Renal cortex interstitium (tissue), 11 donors: ENCODE measurements at regions not wholly inside any gene's neighbourhood (a gene's known extent, or its start where the extent isn't known, plus 50 kb on each side); places are given as distances from the start of the nearest gene placed in this dataset.

Source experiments
- DNase-seq, 11 donors: peaks; one replicate each; pipeline ENCODE4 v3.0.0-alpha.2; 2013; ENCODE audit warnings: low read depth in 9 of 11, low spot score in 4 of 11; ENCODE audit errors: extremely low read depth in 1 of 11

GRCh38 chr1:56331207-56331891 is 248.0 kb downstream of the PLPP3 start:
- no peak for DNase-seq

- no peak for DNase-seq
These were observed 248.9 kb downstream of the PLPP3 start for GRCh38 chr1:56330391-56331026.

- no peak for DNase-seq
These were observed 249.4 kb downstream of the PLPP3 start for GRCh38 chr1:56329970-56330369.

- no peak for DNase-seq
These were observed 252.2 kb downstream of the PLPP3 start for GRCh38 chr1:56327195-56327594.

- no peak for DNase-seq
These were observed 253.3 kb downstream of the PLPP3 start for GRCh38 chr1:56326056-56326455.

GRCh38 chr1:56324504-56324903 is 254.9 kb downstream of the PLPP3 start:
- no peak for DNase-seq

GRCh38 chr1:56322211-56322610 is 257.2 kb downstream of the PLPP3 start:
- no peak for DNase-seq

- no peak for DNase-seq
These were observed 258.2 kb downstream of the PLPP3 start for GRCh38 chr1:56321150-56321490.

GRCh38 chr1:56320464-56321149 is 258.8 kb downstream of the PLPP3 start:
- DNase-seq, result no peak

- DNase-seq, result no peak
These were observed 261.6 kb downstream of the PLPP3 start for GRCh38 chr1:56317722-56318121.

GRCh38 chr1:56315293-56315942 is 263.9 kb downstream of the PLPP3 start:
- no peak for DNase-seq

- DNase-seq, result no peak
These were observed 265.8 kb downstream of the PLPP3 start for GRCh38 chr1:56313560-56313959.

GRCh38 chr1:56311766-56312165 is 267.6 kb downstream of the PLPP3 start:
- DNase-seq, result no peak

- no peak for DNase-seq
These were observed 268.4 kb downstream of the PLPP3 start for GRCh38 chr1:56310945-56311344.

- DNase-seq, result no peak
These were observed 270.3 kb downstream of the PLPP3 start for GRCh38 chr1:56309065-56309464.

- DNase-seq, result no peak
These were observed 274.4 kb downstream of the PLPP3 start for GRCh38 chr1:56304975-56305374.

- no peak for DNase-seq
These were observed 275.6 kb downstream of the PLPP3 start for GRCh38 chr1:56303805-56304204.

- DNase-seq, result no peak
These were observed 276.5 kb downstream of the PLPP3 start for GRCh38 chr1:56302878-56303277.

GRCh38 chr1:56301791-56302190 is 277.6 kb downstream of the PLPP3 start:
- no peak for DNase-seq

- DNase-seq, result no peak
These were observed 278.5 kb downstream of the PLPP3 start for GRCh38 chr1:56300836-56301235.
